ENCODE measurements at regions not wholly inside any gene's neighbourhood (a gene's known extent, or its start where the extent isn't known, plus 50 kb on each side); places are given as distances from the start of the nearest gene placed in this dataset.

GRCh38 chr17:63289931-63290330 is 156.2 kb downstream of the CYB561 start:
- Histone ChIP-seq H3K27ac (replicated peaks in 1 of 4) (no peak overlapping the region), H3K9me3 (peaks cover 0 to 16% (median 11%) of the 10 kb centered on the region in 4 donors), H3K27me3 (no peaks in the 10 kb centered on the region), H3K4me3 (no peak overlapping the region), H3K4me1 (peaks cover 0 to 31% (median 22%) of the 10 kb centered on the region in 4 donors), H3K36me3 (no peaks in the 10 kb centered on the region)
- no peak for DNase-seq (ENCODE audit: extremely low spot score)
- TF ChIP-seq, protein P1, sequence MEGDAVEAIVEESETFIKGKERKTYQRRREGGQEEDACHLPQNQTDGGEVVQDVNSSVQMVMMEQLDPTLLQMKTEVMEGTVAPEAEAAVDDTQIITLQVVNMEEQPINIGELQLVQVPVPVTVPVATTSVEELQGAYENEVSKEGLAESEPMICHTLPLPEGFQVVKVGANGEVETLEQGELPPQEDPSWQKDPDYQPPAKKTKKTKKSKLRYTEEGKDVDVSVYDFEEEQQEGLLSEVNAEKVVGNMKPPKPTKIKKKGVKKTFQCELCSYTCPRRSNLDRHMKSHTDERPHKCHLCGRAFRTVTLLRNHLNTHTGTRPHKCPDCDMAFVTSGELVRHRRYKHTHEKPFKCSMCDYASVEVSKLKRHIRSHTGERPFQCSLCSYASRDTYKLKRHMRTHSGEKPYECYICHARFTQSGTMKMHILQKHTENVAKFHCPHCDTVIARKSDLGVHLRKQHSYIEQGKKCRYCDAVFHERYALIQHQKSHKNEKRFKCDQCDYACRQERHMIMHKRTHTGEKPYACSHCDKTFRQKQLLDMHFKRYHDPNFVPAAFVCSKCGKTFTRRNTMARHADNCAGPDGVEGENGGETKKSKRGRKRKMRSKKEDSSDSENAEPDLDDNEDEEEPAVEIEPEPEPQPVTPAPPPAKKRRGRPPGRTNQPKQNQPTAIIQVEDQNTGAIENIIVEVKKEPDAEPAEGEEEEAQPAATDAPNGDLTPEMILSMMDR (IDR thresholded peaks at IDR 0.05): no peak
- no peak for TF ChIP-seq POLR2A (IDR thresholded peaks at IDR 0.05; ENCODE audit: low read depth)
- TF ChIP-seq EP300 (IDR thresholded peaks at IDR 0.05): no peak
- TF ChIP-seq POLR2AphosphoS5 (IDR thresholded peaks at IDR 0.05): no peak
- 100% methylated on average over 1 of the region's 1 CpG for WGBS
- intact Hi-C loops (cut with DNase I): no loop called here

- Histone ChIP-seq H3K4me1 (peaks cover 0 to 31% (median 23%) of the 10 kb centered on the region in 4 donors), H3K27me3 (no peaks in the 10 kb centered on the region), H3K4me3 (no peak overlapping the region), H3K36me3 (no peaks in the 10 kb centered on the region), H3K9me3 (peaks cover 0 to 16% (median 11%) of the 10 kb centered on the region in 4 donors), H3K27ac (replicated peaks in 1 of 4) (no peak overlapping the region)
- DNase-seq (ENCODE audit: extremely low spot score): no peak
- intact Hi-C loops (cut with DNase I): no loop called here
- TF ChIP-seq, protein P1 (IDR thresholded peaks at IDR 0.05): no peak
- TF ChIP-seq EP300 (IDR thresholded peaks at IDR 0.05): no peak
- no peak for TF ChIP-seq POLR2A (IDR thresholded peaks at IDR 0.05; ENCODE audit: low read depth)
- no peak for TF ChIP-seq POLR2AphosphoS5 (IDR thresholded peaks at IDR 0.05)
- WGBS: 96% methylated on average over 1 of the region's 1 CpG
Observed at GRCh38 chr17:63290351-63290750, 155.8 kb downstream of the CYB561 start.

- TF ChIP-seq POLR2A (IDR thresholded peaks at IDR 0.05; ENCODE audit: low read depth) (no peak), EP300 (IDR thresholded peaks at IDR 0.05) (no peak), POLR2AphosphoS5 (IDR thresholded peaks at IDR 0.05) (no peak)
- TF ChIP-seq, protein P1 (IDR thresholded peaks at IDR 0.05): no peak
- H3K27ac ChIP-seq (replicated peaks in 1 of 4): no peak overlapping the region
- H3K4me1 ChIP-seq: peaks cover 0 to 31% (median 23%) of the 10 kb centered on the region in 4 donors
- H3K36me3 ChIP-seq: no peaks in the 10 kb centered on the region
- 70% methylated on average over 2 of the region's 2 CpGs for WGBS
- intact Hi-C loops (cut with DNase I): no loop called here
- H3K27me3 ChIP-seq: no peaks in the 10 kb centered on the region
- no peak for DNase-seq (ENCODE audit: extremely low spot score)
- peaks cover 0 to 15% (median 10%) of the 10 kb centered on the region in 4 donors for H3K9me3 ChIP-seq
- H3K4me3 ChIP-seq: no peak overlapping the region
Observed at GRCh38 chr17:63290784-63291183, 155.3 kb downstream of the CYB561 start.

DNA sequence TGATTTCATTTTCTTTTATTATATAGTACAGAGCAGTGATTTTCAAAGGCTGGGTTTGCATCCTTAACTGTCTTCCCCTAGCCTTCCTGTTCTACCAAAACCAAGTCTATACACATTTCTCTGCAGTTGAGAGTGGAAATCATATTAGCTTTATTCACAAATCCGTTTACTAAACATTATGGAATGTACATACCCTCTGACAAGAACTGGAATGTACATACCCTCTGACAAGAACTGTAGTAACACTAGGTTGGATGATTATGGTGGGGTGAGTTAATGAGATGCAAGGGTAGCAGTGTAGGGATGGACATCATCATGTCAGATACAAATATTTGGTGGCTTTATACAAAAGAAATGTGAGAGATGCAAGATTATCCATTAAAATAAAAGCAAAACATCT is 154.8 kb downstream of the CYB561 start:
- DNase-seq (ENCODE audit: extremely low spot score): no peak
- TF ChIP-seq, protein P1 (IDR thresholded peaks at IDR 0.05): no peak
- TF ChIP-seq POLR2AphosphoS5 (IDR thresholded peaks at IDR 0.05): no peak
- TF ChIP-seq POLR2A (IDR thresholded peaks at IDR 0.05; ENCODE audit: low read depth): no peak
- Histone ChIP-seq H3K9me3 (peaks cover 0 to 15% (median 9%) of the 10 kb centered on the region in 4 donors), H3K36me3 (peaks cover 0 to 4% (median 0%) of the 10 kb centered on the region in 4 donors), H3K27me3 (no peaks in the 10 kb centered on the region), H3K27ac (replicated peaks in 1 of 4) (no peak overlapping the region), H3K4me1 (peaks cover 0 to 31% (median 23%) of the 10 kb centered on the region in 4 donors), H3K4me3 (no peak overlapping the region)
- 82% methylated on average over 1 of the region's 1 CpG for WGBS
- intact Hi-C loops (cut with DNase I): no loop called here

DNA sequence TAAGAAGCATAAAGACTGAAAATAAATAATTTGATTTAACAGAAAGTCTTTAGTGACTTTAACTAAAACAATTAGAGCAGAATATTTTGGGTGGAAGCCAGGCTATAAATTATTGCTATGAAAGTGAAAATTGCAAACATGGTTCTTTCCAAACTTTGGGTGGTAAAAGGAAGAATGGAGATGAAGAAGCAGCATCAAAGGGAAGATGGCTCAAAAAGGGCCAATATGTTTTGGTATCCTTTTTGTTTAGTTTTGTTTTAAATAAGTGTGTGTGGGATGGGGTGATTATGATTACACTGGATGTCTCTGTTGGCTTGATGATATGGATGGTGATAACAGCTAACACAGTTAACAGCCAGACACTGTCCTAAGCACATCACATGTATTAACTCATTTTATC is 153.7 kb downstream of the CYB561 start:
- intact Hi-C loops (cut with DNase I): no loop called here
- Histone ChIP-seq H3K36me3 (peaks cover 0 to 4% (median 0%) of the 10 kb centered on the region in 4 donors), H3K27me3 (no peaks in the 10 kb centered on the region), H3K4me3 (no peak overlapping the region), H3K4me1 (peaks cover 0 to 31% (median 23%) of the 10 kb centered on the region in 4 donors), H3K9me3 (peaks cover 0 to 10% (median 4%) of the 10 kb centered on the region in 4 donors), H3K27ac (replicated peaks in 1 of 4) (no peak overlapping the region)
- DNase-seq (ENCODE audit: extremely low spot score): no peak
- TF ChIP-seq, protein P1 (IDR thresholded peaks at IDR 0.05): no peak
- TF ChIP-seq POLR2A (IDR thresholded peaks at IDR 0.05; ENCODE audit: low read depth) (no peak), POLR2AphosphoS5 (IDR thresholded peaks at IDR 0.05) (no peak), EP300 (IDR thresholded peaks at IDR 0.05) (no peak)
